WTC11 (cell line): ENCODE measurements at regions not wholly inside any gene's neighbourhood (a gene's known extent, or its start where the extent isn't known, plus 50 kb on each side); places are given as distances from the start of the nearest gene placed in this dataset.

Source experiments
- ATAC-seq: fragments of 200-7000 bp; cut with Tn5 transposase; 2 replicates; pipeline ENCODE4 v1.10.0; 2021; ENCODE audit warnings: mild to moderate bottlenecking, moderate library complexity
- CTCF ChIA-PET: fragments of 300-600 bp; sonication (Branson Sonifier 250); formaldehyde crosslinking; loops from one replicate; lab custom pipeline; 2021; ENCODE audit warnings: antibody characterized with exemption; lab: Charles Lee
- POLR2A ChIA-PET: fragments of 350-600 bp; sonication (Branson Sonifier 250); formaldehyde crosslinking; loops from one replicate; lab custom pipeline; 2021; ENCODE audit warnings: antibody characterized with exemption; lab: Charles Lee
- DNase-seq: peaks from one replicate; pipeline ENCODE4 v3.0.0; 2021; ENCODE audit warnings: low spot score
- H3K27ac Mint-ChIP-seq: 2 replicates; pipeline ENCODE4 v1.8.0; 2021; ENCODE audit warnings: mixed read lengths
- H3K27me3 Mint-ChIP-seq: 2 replicates; pipeline ENCODE4 v1.8.0; 2021; ENCODE audit warnings: low read depth, mild to moderate bottlenecking, moderate library complexity, mixed read lengths
- H3K36me3 Mint-ChIP-seq: 2 replicates; pipeline ENCODE4 v1.8.0; 2021; ENCODE audit warnings: mixed read lengths
- H3K4me1 Mint-ChIP-seq: 2 replicates; pipeline ENCODE4 v1.8.0; 2022; ENCODE audit warnings: mixed read lengths
- H3K4me3 Mint-ChIP-seq: 2 replicates; pipeline ENCODE4 v1.8.0; 2021; ENCODE audit warnings: mild to moderate bottlenecking, moderate library complexity, mixed read lengths
- H3K9me3 Mint-ChIP-seq: 2 replicates; pipeline ENCODE4 v1.8.0; 2021; ENCODE audit warnings: mixed read lengths
- CREM ChIP-seq: sonication (generic); formaldehyde crosslinking; IDR thresholded peaks from 2 replicates; pipeline ENCODE4 v1.8.1; 2022; ENCODE audit warnings: mild to moderate bottlenecking, missing genetic modification reagents, moderate library complexity
- MYBL2 ChIP-seq: sonication (generic); formaldehyde crosslinking; IDR thresholded peaks from 2 replicates; pipeline ENCODE4 v1.8.1; 2023; ENCODE audit warnings: mild to moderate bottlenecking, moderate library complexity, missing genetic modification reagents
- PRRX2 ChIP-seq: fragments of 250-450 bp; sonication (Bioruptor Pico); IDR thresholded peaks from 2 replicates; pipeline ENCODE4 v1.8.0; 2021; ENCODE audit warnings: mild to moderate bottlenecking
- RORB ChIP-seq: fragments of 250-450 bp; sonication (Bioruptor Pico); IDR thresholded peaks from 2 replicates; pipeline ENCODE4 v1.9.0; 2021; ENCODE audit warnings: mild to moderate bottlenecking
- SMAD4 ChIP-seq: sonication (generic); formaldehyde crosslinking; IDR thresholded peaks from 2 replicates; pipeline ENCODE4 v1.8.0; 2022; ENCODE audit warnings: mild to moderate bottlenecking, missing genetic modification reagents
- ZNF121 ChIP-seq: sonication (generic); formaldehyde crosslinking; IDR thresholded peaks from 2 replicates; pipeline ENCODE4 v1.8.0; 2023; ENCODE audit warnings: missing genetic modification reagents
- ZNF263 ChIP-seq: sonication (generic); formaldehyde crosslinking; IDR thresholded peaks from 2 replicates; pipeline ENCODE4 v1.8.1; 2022; ENCODE audit warnings: low read depth, mild to moderate bottlenecking, moderate library complexity, missing genetic modification reagents
- TF ChIP-seq, protein P1 (sequence below): sonication (generic); formaldehyde crosslinking; IDR thresholded peaks from 2 replicates; pipeline ENCODE4 v1.8.0; 2022; ENCODE audit warnings: missing genetic modification reagents
- TF ChIP-seq, protein P2 (sequence below): fragments of 250-450 bp; sonication (Bioruptor Pico); IDR thresholded peaks from 2 replicates; pipeline ENCODE4 v1.9.0; 2021; ENCODE audit warnings: mild to moderate bottlenecking, borderline replicate concordance
- TF ChIP-seq, protein P3 (sequence below): sonication (generic); formaldehyde crosslinking; IDR thresholded peaks from 2 replicates; pipeline ENCODE4 v1.8.1; 2023; ENCODE audit warnings: mild to moderate bottlenecking, missing genetic modification reagents, borderline replicate concordance
- TF ChIP-seq, protein P4 (sequence below): sonication (generic); formaldehyde crosslinking; conservative IDR thresholded peaks from 2 replicates; pipeline ENCODE4 v1.8.1; 2023; ENCODE audit warnings: mild to moderate bottlenecking, low read depth, missing genetic modification reagents, moderate library complexity

DNA sequence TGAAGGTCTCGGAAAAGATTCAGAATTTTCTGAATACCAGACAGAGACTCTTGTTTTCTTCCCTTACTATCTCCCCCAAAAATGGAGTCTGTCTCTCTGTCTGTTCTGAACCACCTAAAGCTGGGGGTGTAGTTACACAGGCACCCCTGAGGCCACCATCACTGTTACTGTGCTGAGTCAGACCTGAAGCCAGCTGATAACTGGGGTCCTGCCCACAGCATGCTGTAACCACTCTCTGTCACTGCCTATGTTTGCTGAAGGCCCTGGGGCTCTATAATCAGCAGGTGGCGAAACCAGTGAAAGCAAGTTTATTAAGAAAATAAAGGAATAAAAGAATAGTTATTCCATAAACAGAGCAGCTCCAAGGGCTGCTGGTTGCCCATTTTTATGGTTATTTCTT, 575.2 kb upstream of the POT1 start (continued):
- TF ChIP-seq, protein P1, sequence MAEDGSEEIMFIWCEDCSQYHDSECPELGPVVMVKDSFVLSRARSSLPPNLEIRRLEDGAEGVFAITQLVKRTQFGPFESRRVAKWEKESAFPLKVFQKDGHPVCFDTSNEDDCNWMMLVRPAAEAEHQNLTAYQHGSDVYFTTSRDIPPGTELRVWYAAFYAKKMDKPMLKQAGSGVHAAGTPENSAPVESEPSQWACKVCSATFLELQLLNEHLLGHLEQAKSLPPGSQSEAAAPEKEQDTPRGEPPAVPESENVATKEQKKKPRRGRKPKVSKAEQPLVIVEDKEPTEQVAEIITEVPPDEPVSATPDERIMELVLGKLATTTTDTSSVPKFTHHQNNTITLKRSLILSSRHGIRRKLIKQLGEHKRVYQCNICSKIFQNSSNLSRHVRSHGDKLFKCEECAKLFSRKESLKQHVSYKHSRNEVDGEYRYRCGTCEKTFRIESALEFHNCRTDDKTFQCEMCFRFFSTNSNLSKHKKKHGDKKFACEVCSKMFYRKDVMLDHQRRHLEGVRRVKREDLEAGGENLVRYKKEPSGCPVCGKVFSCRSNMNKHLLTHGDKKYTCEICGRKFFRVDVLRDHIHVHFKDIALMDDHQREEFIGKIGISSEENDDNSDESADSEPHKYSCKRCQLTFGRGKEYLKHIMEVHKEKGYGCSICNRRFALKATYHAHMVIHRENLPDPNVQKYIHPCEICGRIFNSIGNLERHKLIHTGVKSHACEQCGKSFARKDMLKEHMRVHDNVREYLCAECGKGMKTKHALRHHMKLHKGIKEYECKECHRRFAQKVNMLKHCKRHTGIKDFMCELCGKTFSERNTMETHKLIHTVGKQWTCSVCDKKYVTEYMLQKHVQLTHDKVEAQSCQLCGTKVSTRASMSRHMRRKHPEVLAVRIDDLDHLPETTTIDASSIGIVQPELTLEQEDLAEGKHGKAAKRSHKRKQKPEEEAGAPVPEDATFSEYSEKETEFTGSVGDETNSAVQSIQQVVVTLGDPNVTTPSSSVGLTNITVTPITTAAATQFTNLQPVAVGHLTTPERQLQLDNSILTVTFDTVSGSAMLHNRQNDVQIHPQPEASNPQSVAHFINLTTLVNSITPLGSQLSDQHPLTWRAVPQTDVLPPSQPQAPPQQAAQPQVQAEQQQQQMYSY (CRISPR knock-in tag) = no peak
- TF ChIP-seq PRRX2 (CRISPR knock-in tag) (no peak), MYBL2 (CRISPR knock-in tag) (no peak), ZNF121 (no peak), SMAD4 (CRISPR knock-in tag) (no peak)
- TF ChIP-seq, protein P2, sequence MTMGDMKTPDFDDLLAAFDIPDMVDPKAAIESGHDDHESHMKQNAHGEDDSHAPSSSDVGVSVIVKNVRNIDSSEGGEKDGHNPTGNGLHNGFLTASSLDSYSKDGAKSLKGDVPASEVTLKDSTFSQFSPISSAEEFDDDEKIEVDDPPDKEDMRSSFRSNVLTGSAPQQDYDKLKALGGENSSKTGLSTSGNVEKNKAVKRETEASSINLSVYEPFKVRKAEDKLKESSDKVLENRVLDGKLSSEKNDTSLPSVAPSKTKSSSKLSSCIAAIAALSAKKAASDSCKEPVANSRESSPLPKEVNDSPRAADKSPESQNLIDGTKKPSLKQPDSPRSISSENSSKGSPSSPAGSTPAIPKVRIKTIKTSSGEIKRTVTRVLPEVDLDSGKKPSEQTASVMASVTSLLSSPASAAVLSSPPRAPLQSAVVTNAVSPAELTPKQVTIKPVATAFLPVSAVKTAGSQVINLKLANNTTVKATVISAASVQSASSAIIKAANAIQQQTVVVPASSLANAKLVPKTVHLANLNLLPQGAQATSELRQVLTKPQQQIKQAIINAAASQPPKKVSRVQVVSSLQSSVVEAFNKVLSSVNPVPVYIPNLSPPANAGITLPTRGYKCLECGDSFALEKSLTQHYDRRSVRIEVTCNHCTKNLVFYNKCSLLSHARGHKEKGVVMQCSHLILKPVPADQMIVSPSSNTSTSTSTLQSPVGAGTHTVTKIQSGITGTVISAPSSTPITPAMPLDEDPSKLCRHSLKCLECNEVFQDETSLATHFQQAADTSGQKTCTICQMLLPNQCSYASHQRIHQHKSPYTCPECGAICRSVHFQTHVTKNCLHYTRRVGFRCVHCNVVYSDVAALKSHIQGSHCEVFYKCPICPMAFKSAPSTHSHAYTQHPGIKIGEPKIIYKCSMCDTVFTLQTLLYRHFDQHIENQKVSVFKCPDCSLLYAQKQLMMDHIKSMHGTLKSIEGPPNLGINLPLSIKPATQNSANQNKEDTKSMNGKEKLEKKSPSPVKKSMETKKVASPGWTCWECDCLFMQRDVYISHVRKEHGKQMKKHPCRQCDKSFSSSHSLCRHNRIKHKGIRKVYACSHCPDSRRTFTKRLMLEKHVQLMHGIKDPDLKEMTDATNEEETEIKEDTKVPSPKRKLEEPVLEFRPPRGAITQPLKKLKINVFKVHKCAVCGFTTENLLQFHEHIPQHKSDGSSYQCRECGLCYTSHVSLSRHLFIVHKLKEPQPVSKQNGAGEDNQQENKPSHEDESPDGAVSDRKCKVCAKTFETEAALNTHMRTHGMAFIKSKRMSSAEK = no peak
- TF ChIP-seq, protein P3, sequence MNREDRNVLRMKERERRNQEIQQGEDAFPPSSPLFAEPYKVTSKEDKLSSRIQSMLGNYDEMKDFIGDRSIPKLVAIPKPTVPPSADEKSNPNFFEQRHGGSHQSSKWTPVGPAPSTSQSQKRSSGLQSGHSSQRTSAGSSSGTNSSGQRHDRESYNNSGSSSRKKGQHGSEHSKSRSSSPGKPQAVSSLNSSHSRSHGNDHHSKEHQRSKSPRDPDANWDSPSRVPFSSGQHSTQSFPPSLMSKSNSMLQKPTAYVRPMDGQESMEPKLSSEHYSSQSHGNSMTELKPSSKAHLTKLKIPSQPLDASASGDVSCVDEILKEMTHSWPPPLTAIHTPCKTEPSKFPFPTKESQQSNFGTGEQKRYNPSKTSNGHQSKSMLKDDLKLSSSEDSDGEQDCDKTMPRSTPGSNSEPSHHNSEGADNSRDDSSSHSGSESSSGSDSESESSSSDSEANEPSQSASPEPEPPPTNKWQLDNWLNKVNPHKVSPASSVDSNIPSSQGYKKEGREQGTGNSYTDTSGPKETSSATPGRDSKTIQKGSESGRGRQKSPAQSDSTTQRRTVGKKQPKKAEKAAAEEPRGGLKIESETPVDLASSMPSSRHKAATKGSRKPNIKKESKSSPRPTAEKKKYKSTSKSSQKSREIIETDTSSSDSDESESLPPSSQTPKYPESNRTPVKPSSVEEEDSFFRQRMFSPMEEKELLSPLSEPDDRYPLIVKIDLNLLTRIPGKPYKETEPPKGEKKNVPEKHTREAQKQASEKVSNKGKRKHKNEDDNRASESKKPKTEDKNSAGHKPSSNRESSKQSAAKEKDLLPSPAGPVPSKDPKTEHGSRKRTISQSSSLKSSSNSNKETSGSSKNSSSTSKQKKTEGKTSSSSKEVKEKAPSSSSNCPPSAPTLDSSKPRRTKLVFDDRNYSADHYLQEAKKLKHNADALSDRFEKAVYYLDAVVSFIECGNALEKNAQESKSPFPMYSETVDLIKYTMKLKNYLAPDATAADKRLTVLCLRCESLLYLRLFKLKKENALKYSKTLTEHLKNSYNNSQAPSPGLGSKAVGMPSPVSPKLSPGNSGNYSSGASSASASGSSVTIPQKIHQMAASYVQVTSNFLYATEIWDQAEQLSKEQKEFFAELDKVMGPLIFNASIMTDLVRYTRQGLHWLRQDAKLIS = no peak

DNA sequence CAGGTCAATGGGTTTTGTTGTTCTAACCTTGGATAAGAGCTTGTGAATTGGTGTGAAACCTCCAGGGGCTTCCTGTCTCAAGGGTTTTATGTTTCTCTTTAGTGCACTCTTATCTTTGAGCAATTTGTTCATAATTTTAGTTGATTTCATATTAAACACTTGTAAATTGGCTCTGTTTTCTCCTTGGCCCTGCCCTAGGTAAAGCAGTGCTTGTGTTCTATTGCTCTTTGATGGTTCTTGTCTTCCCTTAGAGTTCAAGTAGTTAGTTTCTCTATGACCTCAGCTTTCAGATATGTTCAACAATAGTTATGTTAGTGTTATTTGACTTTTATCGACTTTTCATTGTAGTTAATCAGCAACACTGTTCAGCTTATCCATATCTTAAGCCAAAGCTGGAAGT, 566.4 kb upstream of the POT1 start:
- no peaks in the 10 kb centered on the region for H3K36me3 Mint-ChIP-seq
- no peak for ATAC-seq
- no peak overlapping the region for H3K27ac Mint-ChIP-seq
- CTCF ChIA-PET = no interaction called here
- H3K9me3 Mint-ChIP-seq = peaks cover 11% of the 10 kb centered on the region
- no peaks in the 10 kb centered on the region for H3K4me1 Mint-ChIP-seq
- no peak overlapping the region for H3K4me3 Mint-ChIP-seq
- no peaks in the 10 kb centered on the region; the same call in 1 of the 2 replicates for H3K27me3 Mint-ChIP-seq
- TF ChIP-seq RORB (CRISPR knock-in tag) = no peak
- DNase-seq = no peak
- POLR2A ChIA-PET = no interaction called here

DNA sequence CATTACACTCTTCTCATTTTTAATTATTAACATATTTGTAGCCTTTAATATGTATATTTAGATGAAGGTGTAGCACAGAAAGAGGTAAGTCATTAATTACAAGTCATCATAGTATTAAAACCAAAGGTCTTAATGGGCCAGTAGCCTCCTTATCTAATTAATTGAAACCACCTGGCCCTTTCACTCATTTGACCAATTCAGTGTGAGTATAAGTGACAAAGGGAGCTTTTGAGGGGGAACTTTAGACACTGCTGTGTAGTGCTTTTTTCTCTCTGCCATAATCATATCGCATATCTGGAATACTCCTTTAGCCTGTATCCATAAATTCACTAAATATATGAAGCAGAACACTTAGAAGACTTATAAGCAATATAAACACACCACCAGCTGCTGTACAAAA, 562.9 kb upstream of the POT1 start:
- ATAC-seq (no peak), DNase-seq (no peak)
- H3K27me3 Mint-ChIP-seq = no peaks in the 10 kb centered on the region; the same call in 1 of the 2 replicates
- no peaks in the 10 kb centered on the region for H3K9me3 Mint-ChIP-seq
- H3K36me3 Mint-ChIP-seq = no peaks in the 10 kb centered on the region
- no peaks in the 10 kb centered on the region for H3K4me1 Mint-ChIP-seq
- H3K4me3 Mint-ChIP-seq = no peak overlapping the region
- no peak overlapping the region for H3K27ac Mint-ChIP-seq
- ChIA-PET POLR2A (no interaction called here), CTCF (no interaction called here)
- TF ChIP-seq, protein P3 = no peak
- no peak for TF ChIP-seq CREM (CRISPR knock-in tag)
- TF ChIP-seq, protein P4, sequence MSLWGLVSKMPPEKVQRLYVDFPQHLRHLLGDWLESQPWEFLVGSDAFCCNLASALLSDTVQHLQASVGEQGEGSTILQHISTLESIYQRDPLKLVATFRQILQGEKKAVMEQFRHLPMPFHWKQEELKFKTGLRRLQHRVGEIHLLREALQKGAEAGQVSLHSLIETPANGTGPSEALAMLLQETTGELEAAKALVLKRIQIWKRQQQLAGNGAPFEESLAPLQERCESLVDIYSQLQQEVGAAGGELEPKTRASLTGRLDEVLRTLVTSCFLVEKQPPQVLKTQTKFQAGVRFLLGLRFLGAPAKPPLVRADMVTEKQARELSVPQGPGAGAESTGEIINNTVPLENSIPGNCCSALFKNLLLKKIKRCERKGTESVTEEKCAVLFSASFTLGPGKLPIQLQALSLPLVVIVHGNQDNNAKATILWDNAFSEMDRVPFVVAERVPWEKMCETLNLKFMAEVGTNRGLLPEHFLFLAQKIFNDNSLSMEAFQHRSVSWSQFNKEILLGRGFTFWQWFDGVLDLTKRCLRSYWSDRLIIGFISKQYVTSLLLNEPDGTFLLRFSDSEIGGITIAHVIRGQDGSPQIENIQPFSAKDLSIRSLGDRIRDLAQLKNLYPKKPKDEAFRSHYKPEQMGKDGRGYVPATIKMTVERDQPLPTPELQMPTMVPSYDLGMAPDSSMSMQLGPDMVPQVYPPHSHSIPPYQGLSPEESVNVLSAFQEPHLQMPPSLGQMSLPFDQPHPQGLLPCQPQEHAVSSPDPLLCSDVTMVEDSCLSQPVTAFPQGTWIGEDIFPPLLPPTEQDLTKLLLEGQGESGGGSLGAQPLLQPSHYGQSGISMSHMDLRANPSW (CRISPR knock-in tag) = no peak
- no peak for TF ChIP-seq ZNF263
